ENCODE measurements at regions not wholly inside any gene's neighbourhood (a gene's known extent, or its start where the extent isn't known, plus 50 kb on each side); places are given as distances from the start of the nearest gene placed in this dataset.

GRCh38 chr6:103799971-103800670, 1059.6 kb downstream of the HACE1 start:
- no peak for TF ChIP-seq CTCF (IDR thresholded peaks at IDR 0.05; ENCODE audit: insufficient read depth, low read depth, low read length, missing control alignments)
- DNase-seq (ENCODE audit: low read depth): no peak
- no peak overlapping the region for H3K4me3 ChIP-seq (ENCODE audit: low read depth, low read length)

GRCh38 chr6:103798166-103798565, 1061.6 kb downstream of the HACE1 start:
- TF ChIP-seq CTCF (IDR thresholded peaks at IDR 0.05; ENCODE audit: insufficient read depth, low read depth, low read length, missing control alignments): no peak
- no peak for DNase-seq (ENCODE audit: low read depth)
- H3K4me3 ChIP-seq (ENCODE audit: low read depth, low read length): no peak overlapping the region

- no peak for TF ChIP-seq CTCF (IDR thresholded peaks at IDR 0.05; ENCODE audit: insufficient read depth, low read depth, low read length, missing control alignments)
- no peak for DNase-seq (ENCODE audit: low read depth)
- no peak overlapping the region for H3K4me3 ChIP-seq (ENCODE audit: low read depth, low read length)
These were observed 1062.0 kb downstream of the HACE1 start for GRCh38 chr6:103797738-103798137.

- no peak for DNase-seq (ENCODE audit: low read depth)
- TF ChIP-seq CTCF (IDR thresholded peaks at IDR 0.05; ENCODE audit: insufficient read depth, low read depth, low read length, missing control alignments): no peak
- H3K4me3 ChIP-seq (ENCODE audit: low read depth, low read length): no peak overlapping the region
These were observed 1068.3 kb downstream of the HACE1 start for GRCh38 chr6:103791458-103791857.

GRCh38 chr6:103784117-103784516, 1075.6 kb downstream of the HACE1 start:
- no peak overlapping the region for H3K4me3 ChIP-seq (ENCODE audit: low read depth, low read length)
- no peak for DNase-seq (ENCODE audit: low read depth)
- TF ChIP-seq CTCF (IDR thresholded peaks at IDR 0.05; ENCODE audit: insufficient read depth, low read depth, low read length, missing control alignments): no peak

GRCh38 chr6:103783329-103783728, 1076.4 kb downstream of the HACE1 start:
- DNase-seq (ENCODE audit: low read depth): no peak
- no peak for TF ChIP-seq CTCF (IDR thresholded peaks at IDR 0.05; ENCODE audit: insufficient read depth, low read depth, low read length, missing control alignments)
- no peak overlapping the region for H3K4me3 ChIP-seq (ENCODE audit: low read depth, low read length)

- no peak for DNase-seq (ENCODE audit: low read depth)
- H3K4me3 ChIP-seq (ENCODE audit: low read depth, low read length): no peak overlapping the region
- TF ChIP-seq CTCF (IDR thresholded peaks at IDR 0.05; ENCODE audit: insufficient read depth, low read depth, low read length, missing control alignments): no peak
These were observed 1090.3 kb downstream of the HACE1 start for GRCh38 chr6:103769431-103769830.
